Stomach (tissue), 8 donors: ENCODE measurements at regions not wholly inside any gene's neighbourhood (a gene's known extent, or its start where the extent isn't known, plus 50 kb on each side); places are given as distances from the start of the nearest gene placed in this dataset.
"Not testable (repeated sequence)": the region's sequence is repeated elsewhere in the genome, so short reads cannot be mapped to it uniquely, and the experiment has no call there.

Experiments
- DNase-seq, 2 donors: peaks; one replicate each; pipeline versions ENCODE4 v3.0.0 to v3.0.0-alpha.2; 2013 to 2019
- H3K27ac ChIP-seq, 5 donors: fragments of 200-600 bp in 4 of 5; sonication (generic) in 4 of 5; one replicate each; pipeline ENCODE4 v1.5.1; 2013 to 2019; ENCODE audit warnings: mild to moderate bottlenecking in 1 of 5, moderate library complexity in 1 of 5
- H3K27me3 ChIP-seq, 3 donors: fragments of 200-600 bp; sonication (generic); one replicate each; pipeline ENCODE4 v1.5.1; 2017 to 2019; ENCODE audit warnings: mixed run types in 1 of 3
- H3K36me3 ChIP-seq, 4 donors: fragments of 200-600 bp; sonication (generic); 1 replicate in 3 of 4; 2 replicates in 1 of 4; pipeline ENCODE4 v1.5.1; 2016 to 2019
- H3K4me1 ChIP-seq, 4 donors: fragments of 200-600 bp; sonication (generic); one replicate each; pipeline ENCODE4 v1.5.1; 2016 to 2019
- H3K4me3 ChIP-seq, 4 donors: fragments of 200-600 bp; sonication (generic) in 3 of 4; one replicate each; pipeline ENCODE4 v1.5.1; 2016 to 2019; ENCODE audit warnings: mild to moderate bottlenecking in 1 of 4
- H3K9me3 ChIP-seq, 4 donors: fragments of 200-600 bp; sonication (generic); one replicate each; pipeline ENCODE4 v1.5.1; 2016 to 2019
- CTCF ChIP-seq, 7 experiments: fragments of 450-650 bp in 4 of 7; fragments of 200-600 bp in 3 of 7; sonication (generic) in 3 of 7; IDR thresholded peaks; one replicate each; pipeline ENCODE4 v1.5.1; 2016 to 2019; ENCODE audit warnings: antibody characterized with exemption in 7 of 7, control low read depth in 2 of 7, mild to moderate bottlenecking in 1 of 7
- EP300 ChIP-seq: sonication (generic); formaldehyde crosslinking; IDR thresholded peaks from one replicate; pipeline ENCODE4 v1.6.1; 2017; ENCODE audit warnings: antibody characterized with exemption
- POLR2A ChIP-seq, 4 donors: fragments of 450-650 bp; IDR thresholded peaks; one replicate each; pipeline ENCODE4 v1.6.1; 2016; ENCODE audit warnings: antibody characterized with exemption in 4 of 4, control low read depth in 2 of 4, mild to moderate bottlenecking in 1 of 4, moderate library complexity in 1 of 4
- POLR2AphosphoS5 ChIP-seq, 3 donors: sonication (generic); formaldehyde crosslinking; IDR thresholded peaks; one replicate each; pipeline ENCODE4 v1.6.1; 2016; ENCODE audit warnings: antibody characterized with exemption in 3 of 3
- WGBS, 5 donors: extraction: QIAGEN DNeasy Blood & Tissue Kit in 3 of 5; methylation state at CpG; one replicate each; pipeline versions ENCODE4 v1.1.5 to v1.1.7; 2013 to 2018; 5-methylcytosine and 5-hydroxymethylcytosine counted together
- intact Hi-C: fragments of 100-400 bp; cut with DNase I; formaldehyde crosslinking; loops from one replicate; pipeline ENCODE4 v1.15.1; 2023; ENCODE audit warnings: low total_unique reads
- donor health status: healthy with polysubstance abuse.
- donor health status: Bipolar disorder and iron deficiency.
- donor health status: healthy.

DNA sequence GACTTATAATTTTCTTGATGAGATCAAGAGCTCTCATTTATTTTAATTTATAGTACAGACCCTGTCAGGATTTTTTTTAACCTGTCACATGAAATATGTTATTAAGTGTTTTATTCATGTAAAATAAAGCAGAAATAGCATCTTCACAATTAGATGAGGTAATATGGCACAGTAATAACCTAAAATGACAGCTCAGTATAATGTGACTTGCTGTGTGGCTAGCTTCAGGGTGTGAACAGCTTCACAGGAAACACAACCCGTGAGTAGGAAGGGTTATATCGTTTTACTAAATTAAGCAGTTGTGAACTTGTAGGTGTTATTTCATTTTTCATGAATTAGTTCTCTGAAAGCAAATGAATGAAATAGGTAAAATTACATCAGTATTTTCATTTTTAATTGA, 366.9 kb upstream of the CHORDC1 start:
- peaks cover 0 to 5% (median 0%) of the 10 kb centered on the region in 4 donors for H3K9me3 ChIP-seq
- no peaks in the 10 kb centered on the region for H3K27me3 ChIP-seq
- no peaks in the 10 kb centered on the region for H3K36me3 ChIP-seq
- no peaks in the 10 kb centered on the region for H3K4me1 ChIP-seq
- intact Hi-C loops, result no loop called here
- no peak overlapping the region for H3K4me3 ChIP-seq
- DNase-seq, result no peak
- TF ChIP-seq POLR2A (IDR thresholded peaks at IDR 0.05) (no peak), POLR2AphosphoS5 (IDR thresholded peaks at IDR 0.05) (no peak), CTCF (IDR thresholded peaks at IDR 0.05) (no peak), EP300 (no peak)
- no peak overlapping the region for H3K27ac ChIP-seq
- 75 to 92% (median 80%) methylated on average over 2 of the region's 2 CpGs for WGBS, 5 donors

DNA sequence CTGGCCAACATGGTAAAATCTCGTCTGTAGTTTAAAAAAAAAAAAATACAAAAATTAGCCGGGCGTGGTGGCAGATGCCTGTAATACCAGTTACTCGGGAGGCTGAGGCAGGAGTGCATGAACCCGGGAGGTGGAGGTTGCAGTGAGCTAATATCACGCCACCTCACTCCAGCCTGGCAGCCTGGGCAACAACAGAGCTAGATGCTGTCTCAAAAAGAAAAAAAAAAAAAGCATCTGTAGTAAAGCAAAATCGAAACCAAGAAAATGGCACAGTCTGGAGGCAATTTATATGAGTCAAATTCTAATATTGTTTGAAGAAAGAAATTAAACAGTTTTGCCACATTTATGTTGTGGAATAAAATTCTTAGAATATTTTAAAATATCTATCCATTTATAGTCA, 365.0 kb upstream of the CHORDC1 start:
- no peak overlapping the region for H3K27ac ChIP-seq
- intact Hi-C loops, result no loop called here
- no peaks in the 10 kb centered on the region for H3K36me3 ChIP-seq
- no peak overlapping the region for H3K4me3 ChIP-seq
- DNase-seq, result no peak
- H3K9me3 ChIP-seq, result peaks cover 0 to 10% (median 0%) of the 10 kb centered on the region in 4 donors
- no peaks in the 10 kb centered on the region for H3K27me3 ChIP-seq
- H3K4me1 ChIP-seq, result no peaks in the 10 kb centered on the region
- TF ChIP-seq EP300 (no peak), POLR2AphosphoS5 (IDR thresholded peaks at IDR 0.05) (no peak)
- 75 to 81% (median 78%) methylated on average over 7 of the region's 7 CpGs for WGBS, 5 donors

DNA sequence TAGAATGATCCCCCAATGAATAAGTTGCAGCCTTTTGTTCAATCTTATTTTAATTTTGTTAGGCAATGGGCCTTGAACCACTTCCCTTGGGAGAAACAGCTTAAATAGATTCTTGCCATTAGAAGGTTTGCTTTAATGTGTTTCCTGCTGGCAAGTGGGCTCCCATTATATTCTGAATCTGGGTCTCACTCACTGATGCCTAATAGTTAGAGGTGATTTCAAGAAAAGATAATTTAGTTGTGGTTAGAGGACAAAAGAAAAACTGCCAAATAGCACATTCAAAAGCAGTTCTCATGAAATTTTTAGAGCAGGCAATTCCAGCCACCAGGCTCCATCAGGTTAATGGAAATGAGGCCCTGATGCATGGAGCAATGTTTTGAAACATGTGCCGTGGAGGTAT, 362.6 kb upstream of the CHORDC1 start:
- intact Hi-C loops, result no loop called here
- 71 to 95% (median 83%) methylated on average over 1 of the region's 1 CpG for WGBS, 5 donors
- no peak for TF ChIP-seq CTCF (IDR thresholded peaks at IDR 0.05)
- TF ChIP-seq POLR2AphosphoS5 (IDR thresholded peaks at IDR 0.05), result no peak
- TF ChIP-seq POLR2A (IDR thresholded peaks at IDR 0.05), result no peak
- no peak for TF ChIP-seq EP300

GRCh38 chr11:90582999-90583398, 360.1 kb upstream of the CHORDC1 start:
- H3K4me3 ChIP-seq, H3K4me1 ChIP-seq, H3K27me3 ChIP-seq, DNase-seq, intact Hi-C loops, H3K36me3 ChIP-seq, H3K27ac ChIP-seq, H3K9me3 ChIP-seq: not testable (repeated sequence)
- 61 to 90% (median 77%) methylated on average over 7 of the region's 7 CpGs for WGBS, 5 donors

More for the DNA sequence above, 362.6 kb upstream of the CHORDC1 start:
- no peaks in the 10 kb centered on the region for H3K36me3 ChIP-seq
- DNase-seq, result no peak
- no peaks in the 10 kb centered on the region for H3K27me3 ChIP-seq
- peaks cover 0 to 5% (median 0%) of the 10 kb centered on the region in 4 donors for H3K9me3 ChIP-seq
- no peaks in the 10 kb centered on the region for H3K4me1 ChIP-seq
- no peak overlapping the region for H3K4me3 ChIP-seq
- no peak overlapping the region for H3K27ac ChIP-seq

DNA sequence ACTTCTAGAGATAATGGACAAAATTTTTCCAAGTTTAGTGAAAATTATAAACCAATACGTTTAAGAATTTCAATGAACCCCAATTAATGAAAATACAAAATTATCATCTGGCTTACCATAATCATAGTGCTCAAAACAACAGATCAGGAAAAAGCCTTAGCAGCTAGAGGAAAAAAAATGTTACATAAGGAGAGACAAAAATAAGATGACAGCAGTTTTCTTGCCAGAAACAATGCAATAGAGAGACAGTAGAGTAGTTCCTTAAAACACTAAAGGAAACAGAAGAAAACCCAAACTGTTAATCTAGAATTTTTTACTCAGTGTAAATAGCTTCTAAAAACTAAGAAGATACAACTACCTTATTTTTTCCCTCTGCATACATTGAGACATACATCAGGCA, 341.7 kb upstream of the CHORDC1 start:
- Histone ChIP-seq H3K4me3 (no peak overlapping the region), H3K36me3 (no peaks in the 10 kb centered on the region), H3K9me3 (peaks cover 0 to 8% (median 2%) of the 10 kb centered on the region in 4 donors), H3K27me3 (no peaks in the 10 kb centered on the region), H3K27ac (no peak overlapping the region), H3K4me1 (no peaks in the 10 kb centered on the region)
- WGBS, 5 donors, result 63 to 83% (median 75%) methylated on average over 1 of the region's 1 CpG
- intact Hi-C loops, result no loop called here
- TF ChIP-seq POLR2A (IDR thresholded peaks at IDR 0.05) (no peak), POLR2AphosphoS5 (IDR thresholded peaks at IDR 0.05) (no peak), CTCF (IDR thresholded peaks at IDR 0.05) (no peak), EP300 (no peak)
- no peak for DNase-seq
